LNCaP clone FGC (cell line): ENCODE measurements at regions not wholly inside any gene's neighbourhood (a gene's known extent, or its start where the extent isn't known, plus 50 kb on each side); places are given as distances from the start of the nearest gene placed in this dataset.

Source experiments
- DNase-seq: peaks from one replicate; pipeline ENCODE4 v3.0.0-alpha.2; 2011; ENCODE audit warnings: low read depth
- H3K4me3 ChIP-seq: 2 replicates; pipeline ENCODE4 v1.5.1; 2011; ENCODE audit warnings: mild to moderate bottlenecking, low read depth, low read length, control low read depth
- CTCF ChIP-seq: IDR thresholded peaks from 2 replicates; pipeline ENCODE4 v1.5.1; 2012; ENCODE audit warnings: mild to moderate bottlenecking; ENCODE audit not compliant: control insufficient read depth, insufficient read depth; ENCODE audit errors: extremely low read depth

- no peak for TF ChIP-seq CTCF
- DNase-seq, result no peak
- H3K4me3 ChIP-seq, result no peak overlapping the region
Observed at GRCh38 chr6:14705841-14706377, 540.0 kb upstream of the JARID2 start.

GRCh38 chr6:14706378-14706929 is 539.4 kb upstream of the JARID2 start:
- TF ChIP-seq CTCF, result no peak
- no peak overlapping the region for H3K4me3 ChIP-seq
- no peak for DNase-seq

GRCh38 chr6:14707276-14707675 is 538.6 kb upstream of the JARID2 start:
- TF ChIP-seq CTCF, result no peak
- no peak for DNase-seq
- H3K4me3 ChIP-seq, result no peak overlapping the region

GRCh38 chr6:14707971-14708465 is 537.9 kb upstream of the JARID2 start:
- DNase-seq, result no peak
- no peak overlapping the region for H3K4me3 ChIP-seq
- no peak for TF ChIP-seq CTCF

- H3K4me3 ChIP-seq, result no peak overlapping the region
- TF ChIP-seq CTCF, result no peak
- no peak for DNase-seq
Observed at GRCh38 chr6:14709066-14709670, 536.7 kb upstream of the JARID2 start.

GRCh38 chr6:14709900-14710299 is 536.0 kb upstream of the JARID2 start:
- no peak for TF ChIP-seq CTCF
- no peak for DNase-seq

More at GRCh38 chr6:14709900-14710299, 536.0 kb upstream of the JARID2 start:
- H3K4me3 ChIP-seq, result no peak overlapping the region
